ENCODE measurements at regions not wholly inside any gene's neighbourhood (a gene's known extent, or its start where the extent isn't known, plus 50 kb on each side); places are given as distances from the start of the nearest gene placed in this dataset.

- ATAC-seq (ENCODE audit: low read depth in 2 of 2) = no peak
- no peaks in the 10 kb centered on the region for H3K27me3 Mint-ChIP-seq
- H3K4me1 Mint-ChIP-seq = no peaks in the 10 kb centered on the region
- H3K4me3 Mint-ChIP-seq = no peak overlapping the region
- H3K36me3 Mint-ChIP-seq = no peaks in the 10 kb centered on the region
- peaks cover 0 to 12% (median 7%) of the 10 kb centered on the region in 7 donors for H3K9me3 Mint-ChIP-seq
- no peak overlapping the region for H3K27ac Mint-ChIP-seq
- no peak for DNase-seq
Measured at GRCh38 chr5:24767086-24767485, 122.3 kb upstream of the CDH10 start.

- H3K4me3 Mint-ChIP-seq = no peak overlapping the region
- H3K9me3 Mint-ChIP-seq = peaks cover 7 to 26% (median 13%) of the 10 kb centered on the region in 7 donors
- ATAC-seq (ENCODE audit: low read depth in 2 of 2) = no peak
- no peak overlapping the region for H3K27ac Mint-ChIP-seq
- H3K27me3 Mint-ChIP-seq = no peaks in the 10 kb centered on the region
- no peaks in the 10 kb centered on the region for H3K36me3 Mint-ChIP-seq
- no peaks in the 10 kb centered on the region for H3K4me1 Mint-ChIP-seq
- no peak for DNase-seq
Measured at GRCh38 chr5:24765219-24765618, 120.4 kb upstream of the CDH10 start.

GRCh38 chr5:24750355-24750754 lies 105.6 kb upstream of the CDH10 start:
- no peaks in the 10 kb centered on the region for H3K27me3 Mint-ChIP-seq
- no peak for DNase-seq
- H3K36me3 Mint-ChIP-seq = no peaks in the 10 kb centered on the region
- ATAC-seq (ENCODE audit: low read depth in 2 of 2) = no peak
- no peak overlapping the region for H3K4me3 Mint-ChIP-seq
- no peaks in the 10 kb centered on the region for H3K4me1 Mint-ChIP-seq
- H3K9me3 Mint-ChIP-seq = peaks cover 5 to 18% (median 8%) of the 10 kb centered on the region in 7 donors
- no peak overlapping the region for H3K27ac Mint-ChIP-seq

- no peak for ATAC-seq (ENCODE audit: low read depth in 2 of 2)
- DNase-seq = no peak
- Mint-ChIP-seq H3K27ac (no peak overlapping the region), H3K4me3 (no peak overlapping the region), H3K4me1 (no peaks in the 10 kb centered on the region), H3K36me3 (no peaks in the 10 kb centered on the region), H3K9me3 (peaks cover 3 to 18% (median 8%) of the 10 kb centered on the region in 7 donors), H3K27me3 (no peaks in the 10 kb centered on the region)
Measured at GRCh38 chr5:24749701-24750100, 104.9 kb upstream of the CDH10 start.

- H3K4me1 Mint-ChIP-seq = no peaks in the 10 kb centered on the region
- no peaks in the 10 kb centered on the region for H3K36me3 Mint-ChIP-seq
- DNase-seq = no peak
- no peak overlapping the region for H3K4me3 Mint-ChIP-seq
- no peak for ATAC-seq (ENCODE audit: low read depth in 2 of 2)
- H3K27me3 Mint-ChIP-seq = no peaks in the 10 kb centered on the region
- no peak overlapping the region for H3K27ac Mint-ChIP-seq
- H3K9me3 Mint-ChIP-seq = peaks cover 3 to 18% (median 7%) of the 10 kb centered on the region in 7 donors
Measured at GRCh38 chr5:24747327-24747726, 102.5 kb upstream of the CDH10 start.

- no peak overlapping the region for H3K4me3 Mint-ChIP-seq
- H3K27ac Mint-ChIP-seq = no peak overlapping the region
Measured at GRCh38 chr5:24742334-24742733, 97.6 kb upstream of the CDH10 start.

GRCh38 chr5:24737163-24737562 lies 92.4 kb upstream of the CDH10 start:
- H3K4me1 Mint-ChIP-seq = no peaks in the 10 kb centered on the region
- no peak overlapping the region for H3K27ac Mint-ChIP-seq
- no peak for DNase-seq
- H3K36me3 Mint-ChIP-seq = no peaks in the 10 kb centered on the region
- ATAC-seq (ENCODE audit: low read depth in 2 of 2) = no peak
- peaks cover 3 to 12% (median 6%) of the 10 kb centered on the region in 7 donors for H3K9me3 Mint-ChIP-seq
- H3K27me3 Mint-ChIP-seq = no peaks in the 10 kb centered on the region
- H3K4me3 Mint-ChIP-seq = no peak overlapping the region

More at GRCh38 chr5:24742334-24742733, 97.6 kb upstream of the CDH10 start:
- no peaks in the 10 kb centered on the region for H3K4me1 Mint-ChIP-seq
- DNase-seq (no peak), ATAC-seq (ENCODE audit: low read depth in 2 of 2) (no peak)
- no peaks in the 10 kb centered on the region for H3K36me3 Mint-ChIP-seq
- no peaks in the 10 kb centered on the region for H3K27me3 Mint-ChIP-seq
- peaks cover 4 to 13% (median 5%) of the 10 kb centered on the region in 7 donors for H3K9me3 Mint-ChIP-seq

- Mint-ChIP-seq H3K4me3 (no peak overlapping the region), H3K4me1 (no peaks in the 10 kb centered on the region), H3K27ac (no peak overlapping the region), H3K9me3 (peaks cover under 1 to 15% (median 6%) of the 10 kb centered on the region in 7 donors), H3K27me3 (no peaks in the 10 kb centered on the region), H3K36me3 (no peaks in the 10 kb centered on the region)
- no peak for ATAC-seq (ENCODE audit: low read depth in 2 of 2)
- no peak for DNase-seq
Measured at GRCh38 chr5:24735284-24735683, 90.5 kb upstream of the CDH10 start.

GRCh38 chr5:24732184-24732583 lies 87.4 kb upstream of the CDH10 start:
- Mint-ChIP-seq H3K36me3 (no peaks in the 10 kb centered on the region), H3K27me3 (no peaks in the 10 kb centered on the region), H3K9me3 (peaks cover 0 to 18% (median 8%) of the 10 kb centered on the region in 7 donors), H3K27ac (no peak overlapping the region), H3K4me3 (no peak overlapping the region), H3K4me1 (no peaks in the 10 kb centered on the region)
- DNase-seq (no peak), ATAC-seq (ENCODE audit: low read depth in 2 of 2) (no peak)

GRCh38 chr5:24720743-24721142 lies 76.0 kb upstream of the CDH10 start:
- H3K4me3 Mint-ChIP-seq = no peak overlapping the region
- H3K4me1 Mint-ChIP-seq = no peaks in the 10 kb centered on the region
- H3K36me3 Mint-ChIP-seq = no peaks in the 10 kb centered on the region
- H3K27me3 Mint-ChIP-seq = no peaks in the 10 kb centered on the region
- ATAC-seq (ENCODE audit: low read depth in 2 of 2) (no peak), DNase-seq (no peak)
- H3K27ac Mint-ChIP-seq = no peak overlapping the region
- peaks cover 0 to 7% (median 4%) of the 10 kb centered on the region in 7 donors for H3K9me3 Mint-ChIP-seq

- no peaks in the 10 kb centered on the region for H3K4me1 Mint-ChIP-seq
- no peak overlapping the region for H3K27ac Mint-ChIP-seq
- no peaks in the 10 kb centered on the region for H3K27me3 Mint-ChIP-seq
- DNase-seq = no peak
- no peak overlapping the region for H3K4me3 Mint-ChIP-seq
- H3K9me3 Mint-ChIP-seq = peaks cover 0 to 11% (median 4%) of the 10 kb centered on the region in 7 donors
- H3K36me3 Mint-ChIP-seq = no peaks in the 10 kb centered on the region
- no peak for ATAC-seq (ENCODE audit: low read depth in 2 of 2)
Measured at GRCh38 chr5:24714746-24715145, 70.0 kb upstream of the CDH10 start.

GRCh38 chr5:24712947-24713346 lies 68.2 kb upstream of the CDH10 start:
- Mint-ChIP-seq H3K4me1 (no peaks in the 10 kb centered on the region), H3K4me3 (no peak overlapping the region), H3K9me3 (peaks cover 0 to 11% (median 4%) of the 10 kb centered on the region in 7 donors), H3K27me3 (no peaks in the 10 kb centered on the region), H3K27ac (no peak overlapping the region), H3K36me3 (no peaks in the 10 kb centered on the region)
- ATAC-seq (ENCODE audit: low read depth in 2 of 2) = no peak
- no peak for DNase-seq

- Mint-ChIP-seq H3K27ac (no peak overlapping the region), H3K36me3 (no peaks in the 10 kb centered on the region), H3K4me1 (no peaks in the 10 kb centered on the region), H3K9me3 (peaks cover 0 to 11% (median 4%) of the 10 kb centered on the region in 7 donors), H3K27me3 (no peaks in the 10 kb centered on the region), H3K4me3 (no peak overlapping the region)
- ATAC-seq (ENCODE audit: low read depth in 2 of 2) (no peak), DNase-seq (no peak)
Measured at GRCh38 chr5:24712047-24712446, 67.3 kb upstream of the CDH10 start.

GRCh38 chr5:24703934-24704333 lies 59.2 kb upstream of the CDH10 start:
- ATAC-seq (ENCODE audit: low read depth in 2 of 2) = no peak
- Mint-ChIP-seq H3K9me3 (peaks cover 0 to 9% (median 3%) of the 10 kb centered on the region in 7 donors), H3K27me3 (no peaks in the 10 kb centered on the region)

More at GRCh38 chr5:24703934-24704333, 59.2 kb upstream of the CDH10 start:
- Mint-ChIP-seq H3K4me3 (no peak overlapping the region), H3K27ac (no peak overlapping the region), H3K36me3 (no peaks in the 10 kb centered on the region), H3K4me1 (no peaks in the 10 kb centered on the region)
- no peak for DNase-seq

All from naive B cell (primary cell).